ENCODE measurements at regions not wholly inside any gene's neighbourhood (a gene's known extent, or its start where the extent isn't known, plus 50 kb on each side); places are given as distances from the start of the nearest gene placed in this dataset.
"Not testable (repeated sequence)": the region's sequence is repeated elsewhere in the genome, so short reads cannot be mapped to it uniquely, and the experiment has no call there.

GRCh38 chr13:104625201-104625600 is 1559.0 kb upstream of the SLC10A2 start:
- no peak overlapping the region for H3K27ac ChIP-seq (ENCODE audit: low read depth, low read length)

GRCh38 chr13:104616990-104617389 is 1550.8 kb upstream of the SLC10A2 start:
- no peak overlapping the region for H3K27ac ChIP-seq (ENCODE audit: low read depth, low read length)
- H3K4me3 ChIP-seq (ENCODE audit: low read depth in 1 of 5, low read length in 5 of 5), result no peak overlapping the region
- H3K27me3 ChIP-seq (ENCODE audit: control insufficient read depth in 5 of 5, insufficient read depth in 4 of 5, low read length in 5 of 5), result no peaks in the 10 kb centered on the region
- H3K9me3 ChIP-seq (ENCODE audit: control insufficient read depth in 5 of 5, low read length in 5 of 5), result peaks cover 0 to 5% (median 3%) of the 10 kb centered on the region in 5 donors
- H3K4me1 ChIP-seq (ENCODE audit: control insufficient read depth in 5 of 5, insufficient read depth in 5 of 5, low read length in 5 of 5), result no peaks in the 10 kb centered on the region
- no peaks in the 10 kb centered on the region for H3K36me3 ChIP-seq (ENCODE audit: control insufficient read depth in 5 of 5, insufficient read depth in 5 of 5, low read length in 5 of 5)
- no peak overlapping the region for H3K9ac ChIP-seq (ENCODE audit: low read length in 5 of 5)

More at GRCh38 chr13:104625201-104625600, 1559.0 kb upstream of the SLC10A2 start:
- H3K4me1 ChIP-seq (ENCODE audit: control insufficient read depth in 5 of 5, insufficient read depth in 5 of 5, low read length in 5 of 5), result no peaks in the 10 kb centered on the region
- no peak overlapping the region for H3K9ac ChIP-seq (ENCODE audit: low read length in 5 of 5)
- H3K36me3 ChIP-seq (ENCODE audit: control insufficient read depth in 5 of 5, insufficient read depth in 5 of 5, low read length in 5 of 5), result no peaks in the 10 kb centered on the region
- no peak overlapping the region for H3K4me3 ChIP-seq (ENCODE audit: low read depth in 1 of 5, low read length in 5 of 5)
- H3K9me3 ChIP-seq (ENCODE audit: control insufficient read depth in 5 of 5, low read length in 5 of 5), result no peaks in the 10 kb centered on the region
- H3K27me3 ChIP-seq (ENCODE audit: control insufficient read depth in 5 of 5, insufficient read depth in 4 of 5, low read length in 5 of 5), result no peaks in the 10 kb centered on the region

GRCh38 chr13:104614361-104615145 is 1548.3 kb upstream of the SLC10A2 start:
- Histone ChIP-seq H3K4me1 (ENCODE audit: control insufficient read depth in 5 of 5, insufficient read depth in 5 of 5, low read length in 5 of 5) (no peaks in the 10 kb centered on the region), H3K4me3 (ENCODE audit: low read depth in 1 of 5, low read length in 5 of 5) (no peak overlapping the region), H3K9me3 (ENCODE audit: control insufficient read depth in 5 of 5, low read length in 5 of 5) (peaks cover 0 to 5% (median 3%) of the 10 kb centered on the region in 5 donors), H3K36me3 (ENCODE audit: control insufficient read depth in 5 of 5, insufficient read depth in 5 of 5, low read length in 5 of 5) (no peaks in the 10 kb centered on the region), H3K9ac (ENCODE audit: low read length in 5 of 5) (no peak overlapping the region), H3K27me3 (ENCODE audit: control insufficient read depth in 5 of 5, insufficient read depth in 4 of 5, low read length in 5 of 5) (no peaks in the 10 kb centered on the region), H3K27ac (ENCODE audit: low read depth, low read length) (no peak overlapping the region)

- H3K36me3 ChIP-seq (ENCODE audit: control insufficient read depth in 5 of 5, insufficient read depth in 5 of 5, low read length in 5 of 5), result no peaks in the 10 kb centered on the region
- no peak overlapping the region for H3K27ac ChIP-seq (ENCODE audit: low read depth, low read length)
- no peak overlapping the region for H3K9ac ChIP-seq (ENCODE audit: low read length in 5 of 5)
- H3K4me3 ChIP-seq (ENCODE audit: low read depth in 1 of 5, low read length in 5 of 5), result no peak overlapping the region
- no peaks in the 10 kb centered on the region for H3K9me3 ChIP-seq (ENCODE audit: control insufficient read depth in 5 of 5, low read length in 5 of 5)
- no peaks in the 10 kb centered on the region for H3K27me3 ChIP-seq (ENCODE audit: control insufficient read depth in 5 of 5, insufficient read depth in 4 of 5, low read length in 5 of 5)
- no peaks in the 10 kb centered on the region for H3K4me1 ChIP-seq (ENCODE audit: control insufficient read depth in 5 of 5, insufficient read depth in 5 of 5, low read length in 5 of 5)
Observed at GRCh38 chr13:104608331-104608730, 1542.1 kb upstream of the SLC10A2 start.

- not testable (repeated sequence) for H3K4me3 ChIP-seq (ENCODE audit: low read depth in 1 of 5, low read length in 5 of 5); H3K9me3 ChIP-seq (ENCODE audit: control insufficient read depth in 5 of 5, low read length in 5 of 5); H3K27me3 ChIP-seq (ENCODE audit: control insufficient read depth in 5 of 5, insufficient read depth in 4 of 5, low read length in 5 of 5); H3K4me1 ChIP-seq (ENCODE audit: control insufficient read depth in 5 of 5, insufficient read depth in 5 of 5, low read length in 5 of 5); H3K27ac ChIP-seq (ENCODE audit: low read depth, low read length); H3K9ac ChIP-seq (ENCODE audit: low read length in 5 of 5); H3K36me3 ChIP-seq (ENCODE audit: control insufficient read depth in 5 of 5, insufficient read depth in 5 of 5, low read length in 5 of 5)
Observed at GRCh38 chr13:104605435-104605834, 1539.2 kb upstream of the SLC10A2 start.

GRCh38 chr13:104597546-104598180 is 1531.4 kb upstream of the SLC10A2 start:
- Histone ChIP-seq H3K9me3 (ENCODE audit: control insufficient read depth in 5 of 5, low read length in 5 of 5) (no peaks in the 10 kb centered on the region), H3K9ac (ENCODE audit: low read length in 5 of 5) (no peak overlapping the region), H3K4me1 (ENCODE audit: control insufficient read depth in 5 of 5, insufficient read depth in 5 of 5, low read length in 5 of 5) (no peaks in the 10 kb centered on the region), H3K36me3 (ENCODE audit: control insufficient read depth in 5 of 5, insufficient read depth in 5 of 5, low read length in 5 of 5) (no peaks in the 10 kb centered on the region), H3K27me3 (ENCODE audit: control insufficient read depth in 5 of 5, insufficient read depth in 4 of 5, low read length in 5 of 5) (no peaks in the 10 kb centered on the region), H3K4me3 (ENCODE audit: low read depth in 1 of 5, low read length in 5 of 5) (no peak overlapping the region), H3K27ac (ENCODE audit: low read depth, low read length) (no peak overlapping the region)

- H3K9ac ChIP-seq (ENCODE audit: low read length in 5 of 5), result no peak overlapping the region
- H3K27ac ChIP-seq (ENCODE audit: low read depth, low read length), result no peak overlapping the region
- no peaks in the 10 kb centered on the region for H3K36me3 ChIP-seq (ENCODE audit: control insufficient read depth in 5 of 5, insufficient read depth in 5 of 5, low read length in 5 of 5)
- no peaks in the 10 kb centered on the region for H3K9me3 ChIP-seq (ENCODE audit: control insufficient read depth in 5 of 5, low read length in 5 of 5)
- H3K4me1 ChIP-seq (ENCODE audit: control insufficient read depth in 5 of 5, insufficient read depth in 5 of 5, low read length in 5 of 5), result no peaks in the 10 kb centered on the region
- H3K27me3 ChIP-seq (ENCODE audit: control insufficient read depth in 5 of 5, insufficient read depth in 4 of 5, low read length in 5 of 5), result no peaks in the 10 kb centered on the region
- no peak overlapping the region for H3K4me3 ChIP-seq (ENCODE audit: low read depth in 1 of 5, low read length in 5 of 5)
Observed at GRCh38 chr13:104595511-104595910, 1529.3 kb upstream of the SLC10A2 start.

- no peak overlapping the region for H3K4me3 ChIP-seq (ENCODE audit: low read depth in 1 of 5, low read length in 5 of 5)
- H3K9me3 ChIP-seq (ENCODE audit: control insufficient read depth in 5 of 5, low read length in 5 of 5), result no peaks in the 10 kb centered on the region
- H3K27ac ChIP-seq (ENCODE audit: low read depth, low read length), result no peak overlapping the region
- H3K27me3 ChIP-seq (ENCODE audit: control insufficient read depth in 5 of 5, insufficient read depth in 4 of 5, low read length in 5 of 5), result no peaks in the 10 kb centered on the region
- H3K36me3 ChIP-seq (ENCODE audit: control insufficient read depth in 5 of 5, insufficient read depth in 5 of 5, low read length in 5 of 5), result no peaks in the 10 kb centered on the region
- H3K4me1 ChIP-seq (ENCODE audit: control insufficient read depth in 5 of 5, insufficient read depth in 5 of 5, low read length in 5 of 5), result no peaks in the 10 kb centered on the region
- no peak overlapping the region for H3K9ac ChIP-seq (ENCODE audit: low read length in 5 of 5)
Observed at GRCh38 chr13:104594806-104595205, 1528.6 kb upstream of the SLC10A2 start.

GRCh38 chr13:104593693-104594092 is 1527.5 kb upstream of the SLC10A2 start:
- H3K4me3 ChIP-seq (ENCODE audit: low read depth in 1 of 5, low read length in 5 of 5), result no peak overlapping the region
- no peak overlapping the region for H3K9ac ChIP-seq (ENCODE audit: low read length in 5 of 5)
- H3K4me1 ChIP-seq (ENCODE audit: control insufficient read depth in 5 of 5, insufficient read depth in 5 of 5, low read length in 5 of 5), result no peaks in the 10 kb centered on the region
- no peaks in the 10 kb centered on the region for H3K9me3 ChIP-seq (ENCODE audit: control insufficient read depth in 5 of 5, low read length in 5 of 5)
- H3K36me3 ChIP-seq (ENCODE audit: control insufficient read depth in 5 of 5, insufficient read depth in 5 of 5, low read length in 5 of 5), result no peaks in the 10 kb centered on the region
- H3K27ac ChIP-seq (ENCODE audit: low read depth, low read length), result no peak overlapping the region
- H3K27me3 ChIP-seq (ENCODE audit: control insufficient read depth in 5 of 5, insufficient read depth in 4 of 5, low read length in 5 of 5), result no peaks in the 10 kb centered on the region

- no peak overlapping the region for H3K27ac ChIP-seq (ENCODE audit: low read depth, low read length)
- no peaks in the 10 kb centered on the region for H3K36me3 ChIP-seq (ENCODE audit: control insufficient read depth in 5 of 5, insufficient read depth in 5 of 5, low read length in 5 of 5)
- no peaks in the 10 kb centered on the region for H3K9me3 ChIP-seq (ENCODE audit: control insufficient read depth in 5 of 5, low read length in 5 of 5)
- H3K4me3 ChIP-seq (ENCODE audit: low read depth in 1 of 5, low read length in 5 of 5), result no peak overlapping the region
- H3K9ac ChIP-seq (ENCODE audit: low read length in 5 of 5), result no peak overlapping the region
- H3K4me1 ChIP-seq (ENCODE audit: control insufficient read depth in 5 of 5, insufficient read depth in 5 of 5, low read length in 5 of 5), result no peaks in the 10 kb centered on the region
- no peaks in the 10 kb centered on the region for H3K27me3 ChIP-seq (ENCODE audit: control insufficient read depth in 5 of 5, insufficient read depth in 4 of 5, low read length in 5 of 5)
Observed at GRCh38 chr13:104593251-104593576, 1527.0 kb upstream of the SLC10A2 start.

Data from subcutaneous abdominal adipose tissue (tissue), 5 donors.